GM23338 (cell line): ENCODE measurements at regions not wholly inside any gene's neighbourhood (a gene's known extent, or its start where the extent isn't known, plus 50 kb on each side); places are given as distances from the start of the nearest gene placed in this dataset.

ENCODE experiments used
- CTCF ChIP-seq, 2 experiments: fragments of 200-600 bp in 1 of 2; sonication (generic) in 1 of 2; conservative IDR thresholded peaks; 2 replicates each; pipeline versions ENCODE4 v1.5.1 to v1.6.1; 2016 to 2017; ENCODE audit warnings: antibody characterized with exemption in 2 of 2, low read depth in 2 of 2, mild to moderate bottlenecking in 2 of 2, moderate library complexity in 1 of 2
- EZH2 ChIP-seq: fragments of 200-600 bp; sonication (generic); IDR thresholded peaks from one replicate; pipeline ENCODE4 v1.8.0; 2017; ENCODE audit warnings: antibody characterized with exemption, mild to moderate bottlenecking, low read depth; ENCODE audit not compliant: unreplicated experiment
- REST ChIP-seq: IDR thresholded peaks from one replicate; pipeline ENCODE4 v1.6.1; 2018; ENCODE audit warnings: antibody characterized with exemption; ENCODE audit not compliant: unreplicated experiment
- ZNF331 ChIP-seq: fragments of 250-450 bp; sonication (Bioruptor Pico); IDR thresholded peaks from 2 replicates; pipeline ENCODE4 v1.5.0; 2020; ENCODE audit warnings: low read depth, mild to moderate bottlenecking, moderate library complexity

DNA sequence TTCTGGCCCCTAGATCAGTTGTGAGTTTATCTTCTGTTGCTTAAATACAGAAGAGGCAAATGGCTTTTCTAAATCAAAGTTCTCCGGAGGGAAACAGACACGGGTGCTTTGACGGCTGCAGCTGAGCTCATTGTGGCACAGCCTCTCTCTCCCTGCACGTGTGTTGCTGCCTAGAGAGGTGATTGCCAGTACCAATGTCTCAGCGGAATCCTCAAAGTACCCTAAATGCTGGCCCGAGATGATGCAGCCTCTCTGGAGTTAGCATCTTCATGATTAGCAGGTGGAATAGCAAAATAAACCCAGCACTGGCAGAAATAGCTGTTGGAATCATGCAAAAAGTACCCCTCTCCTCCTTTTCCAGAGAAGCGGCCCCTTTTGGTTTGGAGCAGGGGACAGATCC, 192.2 kb downstream of the PRDM2 start:
- TF ChIP-seq CTCF (conservative IDR thresholded peaks at IDR 0.05; ENCODE audit: low read depth in 2 of 2) (no peak), EZH2 (no peak), REST (no peak), ZNF331 (CRISPR knock-in tag) (no peak)
